Ovary (tissue), 7 donors: ENCODE measurements at regions not wholly inside any gene's neighbourhood (a gene's known extent, or its start where the extent isn't known, plus 50 kb on each side); places are given as distances from the start of the nearest gene placed in this dataset.

Experiments
- DNase-seq, 5 donors: peaks; one replicate each; pipeline ENCODE4 v3.0.0-alpha.2; 2019 to 2020
- H3K27ac ChIP-seq, 2 donors: fragments of 200-600 bp; one replicate each; pipeline versions ENCODE4 v1.5.1 to v1.8.0; 2019 to 2022
- H3K27me3 ChIP-seq: fragments of 200-600 bp; one replicate; pipeline ENCODE4 v1.8.0; 2022
- H3K36me3 ChIP-seq: fragments of 200-600 bp; sonication (generic); one replicate; pipeline ENCODE4 v1.5.1; 2019
- H3K4me1 ChIP-seq: one replicate; pipeline ENCODE4 v1.8.1; 2013; ENCODE audit warnings: mild to moderate bottlenecking, moderate library complexity; ENCODE audit not compliant: insufficient read depth
- H3K4me3 ChIP-seq: fragments of 200-600 bp; sonication (generic); one replicate; pipeline ENCODE4 v1.5.1; 2017
- H3K9me3 ChIP-seq, 2 donors: fragments of 200-600 bp in 1 of 2; sonication (generic) in 1 of 2; one replicate each; pipeline versions ENCODE4 v1.5.1 to v1.8.1; 2013 to 2019; ENCODE audit warnings: mild to moderate bottlenecking in 1 of 2, moderate library complexity in 1 of 2
- EP300 ChIP-seq: sonication (generic); formaldehyde crosslinking; IDR thresholded peaks from one replicate; pipeline ENCODE4 v1.6.1; 2017; ENCODE audit warnings: antibody characterized with exemption
- POLR2A ChIP-seq: fragments of 450-650 bp; IDR thresholded peaks from one replicate; pipeline ENCODE4 v1.6.1; 2017; ENCODE audit warnings: antibody characterized with exemption, mild to moderate bottlenecking, moderate library complexity
- WGBS, 3 donors: extraction: QIAGEN DNeasy Blood & Tissue Kit in 1 of 3; methylation state at CpG; one replicate each; pipeline versions ENCODE4 v1.1.5 to v1.1.7; 2013 to 2017; 5-methylcytosine and 5-hydroxymethylcytosine counted together
- intact Hi-C, 4 donors: fragments of 100-400 bp; cut with DNase I; formaldehyde crosslinking; loops; one replicate each; pipeline versions ENCODE4 v1.11.0 to v1.15.1; 2022 to 2023
- TF ChIP-seq, protein P1 (sequence below), 3 donors: fragments of 450-650 bp in 2 of 3; fragments of 200-600 bp in 1 of 3; IDR thresholded peaks; one replicate each; pipeline versions ENCODE4 v1.5.1 to v1.8.0; 2016 to 2022; ENCODE audit warnings: antibody characterized with exemption in 3 of 3, mild to moderate bottlenecking in 1 of 3
- donor health status: DM: no; HTN: no; CAD: no; lungs with moderate emphysema.
- donor health status: DM: no; HTN: no; CAD: no.
- donor health status: Bipolar disorder and iron deficiency.
- donor health status: DM: no; HTN: no; CAD: no.
- donor health status: DM: yes; HTN: yes; CAD: no.

DNA sequence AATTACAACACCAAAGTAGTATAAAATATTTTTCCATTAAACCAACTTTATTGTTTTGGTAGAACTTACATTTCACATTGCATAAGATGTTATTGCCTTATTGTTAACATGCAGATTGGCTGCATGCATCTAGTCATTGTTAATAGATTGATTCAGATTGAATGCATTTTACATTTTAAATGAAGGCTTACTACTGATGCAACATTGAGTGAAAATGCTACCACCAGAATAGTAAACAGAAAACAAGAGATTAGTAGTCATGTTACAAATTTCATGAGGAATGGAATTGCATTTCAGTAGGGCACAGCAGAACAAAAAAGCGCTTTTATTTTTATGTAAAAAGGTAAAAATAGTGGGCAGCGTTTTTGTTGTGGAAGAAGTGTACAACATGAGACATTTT, 298.3 kb downstream of the ARL4A start:
- Histone ChIP-seq H3K9me3 (no peaks in the 10 kb centered on the region), H3K27ac (no peak overlapping the region), H3K4me3 (no peak overlapping the region), H3K27me3 (no peaks in the 10 kb centered on the region), H3K4me1 (no peaks in the 10 kb centered on the region), H3K36me3 (no peaks in the 10 kb centered on the region)
- WGBS, 3 donors = 64 to 68% (median 66%) methylated on average over 2 of the region's 2 CpGs
- DNase-seq = no peak
- TF ChIP-seq, protein P1, sequence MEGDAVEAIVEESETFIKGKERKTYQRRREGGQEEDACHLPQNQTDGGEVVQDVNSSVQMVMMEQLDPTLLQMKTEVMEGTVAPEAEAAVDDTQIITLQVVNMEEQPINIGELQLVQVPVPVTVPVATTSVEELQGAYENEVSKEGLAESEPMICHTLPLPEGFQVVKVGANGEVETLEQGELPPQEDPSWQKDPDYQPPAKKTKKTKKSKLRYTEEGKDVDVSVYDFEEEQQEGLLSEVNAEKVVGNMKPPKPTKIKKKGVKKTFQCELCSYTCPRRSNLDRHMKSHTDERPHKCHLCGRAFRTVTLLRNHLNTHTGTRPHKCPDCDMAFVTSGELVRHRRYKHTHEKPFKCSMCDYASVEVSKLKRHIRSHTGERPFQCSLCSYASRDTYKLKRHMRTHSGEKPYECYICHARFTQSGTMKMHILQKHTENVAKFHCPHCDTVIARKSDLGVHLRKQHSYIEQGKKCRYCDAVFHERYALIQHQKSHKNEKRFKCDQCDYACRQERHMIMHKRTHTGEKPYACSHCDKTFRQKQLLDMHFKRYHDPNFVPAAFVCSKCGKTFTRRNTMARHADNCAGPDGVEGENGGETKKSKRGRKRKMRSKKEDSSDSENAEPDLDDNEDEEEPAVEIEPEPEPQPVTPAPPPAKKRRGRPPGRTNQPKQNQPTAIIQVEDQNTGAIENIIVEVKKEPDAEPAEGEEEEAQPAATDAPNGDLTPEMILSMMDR (IDR thresholded peaks at IDR 0.05) = no peak
- TF ChIP-seq EP300 (no peak), POLR2A (no peak)
- intact Hi-C loops = no loop called here

DNA sequence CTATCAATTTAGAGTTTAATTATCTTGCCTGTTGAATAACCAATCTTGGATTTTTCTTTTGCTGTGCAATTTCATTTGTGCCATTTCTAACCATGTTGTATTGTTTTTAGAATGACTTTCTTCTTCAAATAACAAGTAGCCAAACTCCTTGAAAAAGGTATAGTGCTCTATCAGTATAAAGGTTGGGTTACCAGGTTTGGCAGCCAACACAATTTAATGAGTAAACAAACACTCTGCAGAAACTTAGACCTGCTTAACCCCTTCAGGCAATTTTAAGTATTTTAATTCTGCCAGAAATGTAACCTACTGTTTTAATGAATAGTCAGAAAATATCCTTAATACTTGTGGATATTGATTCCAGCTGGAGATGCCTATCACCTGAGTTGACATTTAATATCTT, 299.8 kb downstream of the ARL4A start:
- DNase-seq = no peak
- H3K4me3 ChIP-seq = no peak overlapping the region
- H3K27ac ChIP-seq = no peak overlapping the region
- no peaks in the 10 kb centered on the region for H3K4me1 ChIP-seq
- H3K27me3 ChIP-seq = no peaks in the 10 kb centered on the region
- intact Hi-C loops = no loop called here
- TF ChIP-seq, protein P1 (IDR thresholded peaks at IDR 0.05) = no peak
- TF ChIP-seq POLR2A (no peak), EP300 (no peak)
- no peaks in the 10 kb centered on the region for H3K9me3 ChIP-seq
- no peaks in the 10 kb centered on the region for H3K36me3 ChIP-seq

DNA sequence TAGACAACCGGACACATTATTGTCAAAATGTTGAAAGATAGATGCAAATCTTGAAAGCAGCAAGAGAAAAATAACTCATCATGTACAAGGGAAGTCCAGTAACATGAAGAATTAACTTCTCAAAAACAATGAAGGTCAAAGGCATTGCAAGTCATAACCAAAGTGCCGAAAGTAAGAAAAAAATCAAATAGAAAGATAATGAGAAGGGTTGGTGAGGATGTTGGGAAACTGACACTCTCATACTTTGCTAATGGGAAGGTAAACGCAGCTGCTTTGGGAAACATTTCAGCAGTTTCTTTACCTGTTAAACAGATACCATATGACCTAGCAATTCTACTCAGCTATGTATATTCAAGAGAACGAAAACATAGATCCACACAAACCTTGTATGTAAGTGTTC, 303.0 kb downstream of the ARL4A start:
- 95 to 97% (median 96%) methylated on average over 4 of the region's 4 CpGs for WGBS, 3 donors
- H3K27me3 ChIP-seq = no peaks in the 10 kb centered on the region
- TF ChIP-seq, protein P1 (IDR thresholded peaks at IDR 0.05) = no peak
- TF ChIP-seq EP300 (no peak), POLR2A (no peak)
- no peaks in the 10 kb centered on the region for H3K4me1 ChIP-seq
- no peak overlapping the region for H3K27ac ChIP-seq
- no peak for DNase-seq
- H3K4me3 ChIP-seq = no peak overlapping the region
- no peaks in the 10 kb centered on the region for H3K36me3 ChIP-seq
- H3K9me3 ChIP-seq = no peaks in the 10 kb centered on the region
- intact Hi-C loops = no loop called here

DNA sequence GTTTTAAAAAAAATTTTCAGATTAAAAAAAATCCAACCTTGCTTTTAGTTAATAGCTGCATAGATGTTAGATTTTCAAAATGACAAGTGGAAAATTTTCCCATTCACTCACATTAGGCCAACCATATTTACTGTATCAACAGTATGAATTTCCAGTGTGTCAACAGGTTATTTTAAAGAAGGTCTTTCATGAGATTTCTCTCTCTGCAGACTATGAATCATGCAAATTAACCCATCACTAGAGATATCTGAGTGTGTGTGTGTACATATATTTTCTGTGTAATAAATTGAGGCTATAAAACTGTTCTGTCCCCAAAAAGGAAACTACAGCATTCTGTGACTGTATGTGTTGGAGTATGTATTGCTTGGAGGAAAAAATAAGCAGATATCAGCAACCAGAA, 305.6 kb downstream of the ARL4A start:
- Histone ChIP-seq H3K4me3 (no peak overlapping the region), H3K9me3 (no peaks in the 10 kb centered on the region), H3K27me3 (no peaks in the 10 kb centered on the region), H3K4me1 (no peaks in the 10 kb centered on the region), H3K36me3 (no peaks in the 10 kb centered on the region), H3K27ac (no peak overlapping the region)
- intact Hi-C loops = no loop called here
- TF ChIP-seq POLR2A = no peak
- TF ChIP-seq, protein P1 (IDR thresholded peaks at IDR 0.05) = no peak
- TF ChIP-seq EP300 = no peak
- DNase-seq = no peak
